ENCODE measurements at regions not wholly inside any gene's neighbourhood (a gene's known extent, or its start where the extent isn't known, plus 50 kb on each side); places are given as distances from the start of the nearest gene placed in this dataset.
"Not testable (repeated sequence)": the region's sequence is repeated elsewhere in the genome, so short reads cannot be mapped to it uniquely, and the experiment has no call there.

DNA sequence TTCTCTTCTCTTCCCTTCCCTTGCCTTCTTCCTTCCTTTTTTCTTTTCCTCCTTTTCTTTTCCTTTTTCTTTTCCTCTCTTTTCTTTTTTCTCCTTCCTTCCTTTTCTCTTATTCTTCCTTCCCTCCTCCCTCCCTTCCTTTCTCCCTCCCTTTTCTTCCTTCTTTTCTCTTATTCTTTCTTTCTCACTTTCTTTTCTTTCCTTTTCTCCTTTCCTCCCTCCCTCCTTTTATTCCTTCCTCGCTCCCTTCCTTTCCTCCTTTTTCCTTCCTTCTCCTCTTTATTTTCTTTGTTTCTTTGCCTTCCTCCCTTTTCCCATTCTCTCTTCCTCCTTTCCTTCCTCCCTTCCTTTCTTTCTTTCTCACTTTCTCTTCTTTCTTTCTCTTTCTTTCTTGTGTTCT lies 146.1 kb downstream of the ZNF92 start:
- not testable (repeated sequence) for DNase-seq

- DNase-seq, result not testable (repeated sequence)
These were observed 172.0 kb downstream of the ZNF92 start for GRCh38 chr7:65545465-65546161.

DNA sequence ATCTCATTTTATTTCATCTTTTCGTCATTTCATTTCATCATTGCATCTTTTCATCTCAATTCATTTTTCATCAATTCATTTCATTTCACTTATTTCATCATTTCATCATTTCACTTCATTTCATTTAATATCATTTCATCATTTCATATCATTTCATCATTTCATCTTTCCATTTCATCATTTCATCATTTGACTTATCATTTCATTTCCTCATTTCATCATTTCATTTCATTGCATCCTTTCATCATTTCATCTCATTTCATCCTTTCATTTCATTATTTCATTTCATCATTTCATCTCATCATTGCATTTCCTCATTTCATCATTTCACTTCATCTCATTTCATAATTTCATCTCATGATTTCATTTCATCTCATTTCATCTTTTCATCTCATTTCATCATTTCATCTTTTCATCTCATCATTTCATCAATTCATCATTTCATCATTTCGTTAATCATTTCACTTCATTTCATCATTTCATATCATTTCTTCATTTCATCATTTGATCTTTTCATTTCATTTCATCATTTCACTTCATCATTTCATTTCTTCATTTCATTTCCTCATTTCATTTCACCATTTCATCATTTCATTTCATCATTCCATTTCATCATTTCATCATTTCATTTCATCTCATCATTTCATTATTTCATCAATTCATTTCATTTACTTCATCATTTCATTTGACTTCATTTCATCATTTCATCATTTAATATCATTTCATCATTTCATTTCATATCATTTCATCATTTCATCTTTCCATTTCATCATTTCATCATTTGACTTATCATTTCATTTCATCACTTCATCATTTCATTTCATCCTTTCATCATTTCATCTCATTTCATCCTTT lies 176.2 kb downstream of the ZNF92 start:
- DNase-seq, result not testable (repeated sequence)

DNA sequence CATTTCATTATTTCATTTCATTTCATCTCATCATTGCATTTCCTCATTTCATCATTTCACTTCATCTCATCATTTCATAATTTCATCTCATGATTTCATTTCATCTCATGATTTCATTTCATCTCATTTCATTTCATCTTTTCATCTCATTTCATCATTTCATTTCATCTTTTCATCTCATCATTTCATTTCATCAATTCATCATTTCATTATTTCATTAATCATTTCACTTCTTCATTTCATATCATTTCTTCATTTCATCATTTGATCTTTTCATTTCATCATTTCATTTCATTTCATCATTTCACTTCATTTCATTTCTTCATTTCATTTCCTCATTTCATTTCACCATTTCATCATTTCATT lies 176.8 kb downstream of the ZNF92 start:
- DNase-seq, result not testable (repeated sequence)

DNA sequence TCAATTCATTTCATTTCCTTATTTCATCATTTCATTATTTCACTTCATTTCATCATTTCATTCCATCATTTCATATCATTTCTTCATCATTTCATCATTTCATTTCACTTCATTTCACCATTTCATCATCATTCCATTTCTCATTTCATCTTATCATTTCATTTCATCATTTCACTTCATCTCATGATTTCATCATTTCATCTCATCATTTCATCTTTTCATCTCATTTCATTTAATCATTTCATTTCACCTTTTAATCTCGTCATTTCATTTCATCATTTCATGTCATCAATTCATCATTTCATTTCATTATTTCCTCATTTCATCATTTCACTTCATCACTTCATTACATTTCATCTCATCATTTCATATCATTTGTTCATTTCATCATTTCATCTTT lies 177.4 kb downstream of the ZNF92 start:
- not testable (repeated sequence) for DNase-seq

DNA sequence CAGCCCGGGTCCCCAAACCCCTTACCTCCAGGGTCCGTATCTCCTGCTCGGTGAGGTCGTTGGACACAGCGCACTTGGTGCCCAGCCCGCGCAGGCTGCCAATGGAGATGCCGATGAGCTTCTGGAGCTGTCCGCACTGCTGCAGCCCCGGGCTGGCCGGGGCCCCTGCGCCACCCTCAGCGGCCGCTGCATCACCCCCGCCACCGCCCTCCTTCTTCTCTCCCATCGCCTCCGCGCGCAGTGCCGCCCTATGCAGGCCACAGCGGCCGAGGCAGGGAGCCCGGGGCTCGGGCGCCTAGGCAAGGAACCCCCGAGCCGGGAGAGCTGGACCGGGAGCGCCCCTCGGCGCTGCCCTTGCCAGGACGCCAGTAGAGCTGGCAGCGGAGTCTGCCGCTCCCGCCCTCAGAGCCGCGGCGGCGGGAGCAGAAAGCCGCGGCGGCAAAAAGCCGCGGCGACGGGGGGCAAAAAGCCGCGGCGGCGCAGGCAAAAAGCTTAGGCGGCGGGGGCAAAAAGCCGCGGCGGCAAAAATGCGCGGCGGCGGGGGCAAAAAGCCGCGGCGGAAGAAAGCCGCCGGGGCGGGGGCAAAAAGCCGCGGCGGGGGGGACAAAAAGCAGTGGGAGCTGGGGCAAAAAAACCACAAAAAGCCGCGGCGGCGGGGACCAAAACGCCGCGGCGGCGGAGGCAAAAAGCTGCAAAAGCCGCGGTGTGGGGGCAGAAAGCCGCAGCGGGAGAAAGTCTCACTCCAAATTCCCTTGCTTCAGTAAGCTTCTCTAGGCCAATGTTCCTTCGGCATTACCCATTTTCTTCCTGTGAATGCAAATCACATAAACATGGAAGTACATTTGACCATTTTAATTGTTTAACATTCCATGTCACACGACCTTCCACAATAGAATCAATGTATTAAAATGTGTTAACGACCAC lies 181.2 kb downstream of the ZNF92 start:
- not testable (repeated sequence) for DNase-seq

- DNase-seq, result not testable (repeated sequence)
These were observed 184.9 kb downstream of the ZNF92 start for GRCh38 chr7:65558584-65558983.

GRCh38 chr7:65561786-65562372 lies 188.2 kb downstream of the ZNF92 start:
- DNase-seq, result not testable (repeated sequence)

DNA sequence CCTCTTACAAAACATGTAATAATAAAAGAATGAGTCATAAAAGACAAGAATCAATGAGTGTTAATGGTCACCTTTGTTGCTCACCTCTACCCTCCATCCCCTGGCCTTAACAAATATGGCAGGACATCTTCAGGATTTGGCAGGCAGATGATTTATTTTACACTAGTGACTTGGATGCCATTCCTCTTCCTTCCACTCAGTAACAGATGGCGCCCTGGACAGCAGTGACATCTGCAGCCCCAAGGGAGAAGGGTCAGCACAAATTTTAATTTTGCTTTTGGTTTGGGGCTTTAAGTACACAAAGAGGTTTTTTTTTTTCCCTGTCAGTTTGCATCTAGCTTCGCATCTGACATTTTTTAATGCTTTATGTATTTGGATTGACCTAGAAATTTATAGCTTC lies 188.9 kb downstream of the ZNF92 start:
- DNase-seq, result not testable (repeated sequence)

GRCh38 chr7:65563333-65563732 lies 189.7 kb downstream of the ZNF92 start:
- DNase-seq, result not testable (repeated sequence)

DNA sequence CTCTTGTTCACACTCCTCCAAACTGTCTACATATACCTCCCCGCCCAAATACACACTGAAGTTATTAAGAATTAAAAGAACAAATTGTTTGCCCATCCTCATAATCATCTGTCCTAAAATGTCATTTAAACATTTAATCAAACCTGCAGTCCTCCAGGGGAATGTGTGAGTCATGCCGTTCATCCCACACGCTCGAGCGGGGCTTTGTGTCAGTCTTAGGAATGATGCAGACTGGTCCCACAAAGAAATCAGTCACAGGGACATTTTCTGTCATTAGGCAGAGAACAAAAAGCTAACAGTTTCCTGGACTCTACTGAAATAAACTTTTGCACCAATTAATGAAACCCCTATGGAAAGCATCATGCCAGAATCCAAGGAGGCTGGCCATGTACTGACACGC lies 194.6 kb downstream of the ZNF92 start:
- DNase-seq, result not testable (repeated sequence)

DNA sequence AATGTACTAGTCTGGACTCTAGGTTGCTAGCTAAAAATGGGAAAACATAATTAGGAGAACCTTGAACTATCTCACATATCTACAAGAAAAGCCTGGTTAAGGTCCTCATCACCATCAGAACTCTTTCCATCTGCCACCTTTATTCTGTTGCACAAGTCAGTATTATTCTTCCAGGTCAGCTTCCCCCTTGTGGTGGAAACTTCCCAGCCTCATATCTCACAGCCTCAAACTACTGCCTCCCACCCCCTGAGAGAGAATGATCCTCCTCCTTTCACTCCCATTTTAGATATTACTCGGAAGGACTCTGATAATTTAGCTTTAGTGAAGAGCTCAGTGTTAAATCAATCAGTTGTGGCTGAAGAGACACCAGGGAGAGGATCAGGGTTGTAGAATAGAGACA lies 197.3 kb downstream of the ZNF92 start:
- DNase-seq, result not testable (repeated sequence)

- not testable (repeated sequence) for DNase-seq
These were observed 198.9 kb downstream of the ZNF92 start for GRCh38 chr7:65572581-65572980.

GRCh38 chr7:65576370-65576769 lies 202.7 kb downstream of the ZNF92 start:
- not testable (repeated sequence) for DNase-seq

GRCh38 chr7:65582518-65583119 lies 209.0 kb downstream of the ZNF92 start:
- not testable (repeated sequence) for DNase-seq

DNA sequence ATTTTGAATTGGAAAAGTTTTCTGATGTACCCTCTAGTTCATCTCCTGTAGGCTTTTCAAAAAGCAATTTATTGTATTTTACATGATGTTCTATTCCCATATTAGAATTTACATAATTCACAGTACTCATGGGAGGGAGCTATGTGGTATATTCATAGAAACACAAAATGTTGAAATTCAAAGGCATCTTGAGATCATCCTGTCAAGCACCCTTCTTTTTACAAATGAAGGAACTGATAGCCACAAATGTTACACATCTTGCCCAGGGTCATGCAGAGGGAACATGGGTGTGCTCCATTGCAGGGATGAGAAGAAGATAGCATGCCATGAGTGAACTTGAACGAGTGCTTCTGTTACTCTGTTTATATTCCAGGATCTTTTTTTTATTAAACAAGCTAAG lies 228.8 kb downstream of the ZNF92 start:
- DNase-seq, result not testable (repeated sequence)

- DNase-seq, result no peak
These were observed 235.5 kb downstream of the ZNF92 start for GRCh38 chr7:65609131-65609530.

- not testable (repeated sequence) for DNase-seq
These were observed 240.1 kb downstream of the ZNF92 start for GRCh38 chr7:65613644-65614289.

- not testable (repeated sequence) for DNase-seq
These were observed 242.5 kb downstream of the ZNF92 start for GRCh38 chr7:65616111-65616510.

DNA sequence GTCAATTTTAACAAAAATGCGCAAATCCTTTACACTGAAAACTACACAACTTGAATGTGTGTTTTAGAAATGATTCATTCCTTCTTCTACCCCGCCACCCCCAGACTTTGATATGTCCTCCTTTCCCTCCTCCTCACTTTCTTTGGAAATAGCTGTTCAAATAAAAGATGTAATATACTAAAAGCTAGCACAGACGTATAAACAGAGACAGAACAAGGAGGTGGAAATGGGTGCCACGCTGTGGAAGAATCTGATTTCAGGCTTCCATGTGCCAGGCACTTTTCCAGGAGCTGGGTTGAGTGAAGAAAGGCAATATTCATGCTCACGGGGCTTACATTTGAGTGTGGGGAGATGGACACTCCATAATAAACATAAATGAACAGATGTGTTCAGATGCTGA lies 246.6 kb downstream of the ZNF92 start:
- not testable (repeated sequence) for DNase-seq

DNA sequence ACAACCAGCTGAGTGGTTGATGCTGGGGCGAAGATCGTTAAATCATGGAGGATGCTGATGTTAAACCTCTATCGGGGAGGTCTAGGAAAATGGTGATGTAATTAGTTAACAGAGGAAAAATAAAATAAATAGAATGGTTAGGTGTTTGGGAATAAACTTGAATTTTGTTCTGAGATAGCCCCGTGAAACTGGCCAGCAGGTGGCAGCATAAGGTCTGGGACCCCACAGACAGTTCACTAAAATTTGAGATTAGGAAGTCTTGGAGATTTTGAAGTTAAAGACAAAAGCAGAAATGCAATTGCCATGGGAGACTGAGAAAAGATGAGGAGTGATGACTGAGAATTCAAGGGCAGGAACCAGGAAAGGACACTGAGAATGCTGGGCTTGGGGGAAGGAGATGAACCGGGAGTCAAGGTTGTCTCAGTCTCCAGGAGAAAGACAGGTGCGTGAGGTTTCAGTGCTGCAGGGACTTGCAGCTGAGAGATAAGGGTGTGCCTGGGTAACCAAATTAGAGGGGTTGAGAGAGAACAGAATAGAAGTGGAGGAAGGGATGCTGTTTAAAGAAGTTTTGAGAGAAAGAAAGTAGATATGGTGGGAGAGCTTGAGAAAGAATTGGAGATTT lies 248.0 kb downstream of the ZNF92 start:
- peak; percentile 6 for DNase-seq

All from stimulated activated CD4-positive, alpha-beta T cell treated with anti-CD3 and anti-CD28 coated beads, Interleukin-1b, Interleukin-23, amount 100 ng/mL, for 48 hours (primary cell).